Nephron progenitor cell (in vitro differentiated cells): ENCODE measurements at regions not wholly inside any gene's neighbourhood (a gene's known extent, or its start where the extent isn't known, plus 50 kb on each side); places are given as distances from the start of the nearest gene placed in this dataset.
A peak's percentile ranks its signal among the peaks of the same experiment; 100 is the strongest.

Experiments
- DNase-seq: peaks from one replicate; pipeline ENCODE4 v3.0.0; 2021
- H3K27ac Mint-ChIP-seq: 2 replicates; pipeline ENCODE4 v1.8.0; 2021; ENCODE audit warnings: mild to moderate bottlenecking, moderate library complexity, mixed read lengths
- H3K27me3 Mint-ChIP-seq: 2 replicates; pipeline ENCODE4 v1.8.0; 2021; ENCODE audit warnings: mild to moderate bottlenecking, low read depth, mixed read lengths; ENCODE audit not compliant: poor library complexity
- H3K36me3 Mint-ChIP-seq: 2 replicates; pipeline ENCODE4 v1.8.0; 2021; ENCODE audit warnings: low read depth, mixed read lengths
- H3K4me1 Mint-ChIP-seq: 2 replicates; pipeline ENCODE4 v1.8.0; 2021; ENCODE audit warnings: mixed read lengths
- H3K4me3 Mint-ChIP-seq: 2 replicates; pipeline ENCODE4 v1.8.0; 2021; ENCODE audit warnings: mild to moderate bottlenecking, moderate library complexity, mixed read lengths
- H3K9me3 Mint-ChIP-seq: 2 replicates; pipeline ENCODE4 v1.8.0; 2021; ENCODE audit warnings: mild to moderate bottlenecking, moderate library complexity, mixed read lengths
- CTCF ChIP-seq: fragments of 200-600 bp; sonication (generic); IDR thresholded peaks from 2 replicates; pipeline ENCODE4 v1.5.0; 2021; ENCODE audit warnings: antibody characterized with exemption

DNA sequence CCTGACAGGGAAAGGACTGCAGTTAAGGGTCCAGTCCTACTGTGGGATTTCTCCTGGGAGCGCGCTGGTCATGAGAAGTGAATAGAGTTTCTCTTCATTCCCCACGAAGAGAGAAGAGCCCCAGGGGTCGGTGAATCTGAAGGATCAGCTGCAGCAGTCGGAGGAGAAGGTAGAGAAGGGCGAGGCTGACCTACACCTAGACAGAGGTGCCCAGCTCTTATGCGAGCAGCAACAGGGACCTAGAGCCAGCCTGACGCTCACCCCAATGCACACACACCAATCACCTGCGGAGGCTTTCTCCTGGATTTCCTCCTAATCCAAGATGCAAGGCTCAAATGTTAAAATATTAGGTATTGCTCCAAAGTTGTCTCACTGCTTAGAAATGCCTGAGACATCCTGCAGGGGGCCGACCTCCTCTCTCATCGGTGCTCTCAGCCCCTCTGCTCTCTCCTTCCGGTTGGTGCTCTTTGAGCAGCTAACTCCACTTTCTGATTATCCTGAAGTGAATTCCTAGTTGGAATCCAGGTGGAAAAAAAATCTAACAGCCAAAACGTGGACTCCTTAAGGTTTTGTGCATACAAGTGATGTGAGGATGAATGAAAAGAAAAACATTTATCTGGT lies 176.4 kb downstream of the AHR start:
- Mint-ChIP-seq H3K4me3 (no peak overlapping the region), H3K27me3 (peaks cover 3% of the 10 kb centered on the region), H3K4me1 (no peaks in the 10 kb centered on the region), H3K36me3 (no peaks in the 10 kb centered on the region), H3K9me3 (no peaks in the 10 kb centered on the region), H3K27ac (peak overlapping the region; percentile 66)
- peak; percentile 9 for TF ChIP-seq CTCF
- DNase-seq: peak; percentile 9

GRCh38 chr7:17477182-17477581 lies 178.7 kb downstream of the AHR start:
- H3K27me3 Mint-ChIP-seq: peaks cover 3% of the 10 kb centered on the region
- no peaks in the 10 kb centered on the region for H3K36me3 Mint-ChIP-seq
- no peak overlapping the region for H3K4me3 Mint-ChIP-seq
- H3K9me3 Mint-ChIP-seq: no peaks in the 10 kb centered on the region
- no peak for TF ChIP-seq CTCF
- no peak overlapping the region for H3K27ac Mint-ChIP-seq
- DNase-seq: no peak
- no peaks in the 10 kb centered on the region for H3K4me1 Mint-ChIP-seq

DNA sequence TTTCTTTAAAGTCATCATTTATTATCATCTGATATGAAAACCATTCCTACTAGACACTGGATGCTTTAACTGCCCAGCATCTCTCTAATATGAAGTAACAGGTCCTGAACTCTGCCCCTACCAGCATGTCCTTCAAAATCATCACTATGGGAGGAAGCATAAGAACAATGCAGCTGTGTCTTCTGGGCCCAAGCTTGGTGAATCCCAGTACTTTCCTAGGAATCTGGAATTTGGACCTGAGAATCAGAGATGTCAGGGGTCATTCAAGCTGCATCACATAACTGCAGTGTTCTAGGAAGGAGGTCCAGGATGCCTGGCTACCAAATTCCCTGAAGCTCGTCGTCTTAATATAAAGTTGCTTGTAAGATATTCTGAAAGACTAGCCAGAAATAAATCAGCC lies 182.7 kb downstream of the AHR start:
- DNase-seq: no peak
- no peak overlapping the region for H3K4me3 Mint-ChIP-seq
- no peaks in the 10 kb centered on the region for H3K27me3 Mint-ChIP-seq
- H3K27ac Mint-ChIP-seq: no peak overlapping the region
- no peaks in the 10 kb centered on the region for H3K9me3 Mint-ChIP-seq
- TF ChIP-seq CTCF: no peak
- H3K4me1 Mint-ChIP-seq: no peaks in the 10 kb centered on the region
- H3K36me3 Mint-ChIP-seq: no peaks in the 10 kb centered on the region

DNA sequence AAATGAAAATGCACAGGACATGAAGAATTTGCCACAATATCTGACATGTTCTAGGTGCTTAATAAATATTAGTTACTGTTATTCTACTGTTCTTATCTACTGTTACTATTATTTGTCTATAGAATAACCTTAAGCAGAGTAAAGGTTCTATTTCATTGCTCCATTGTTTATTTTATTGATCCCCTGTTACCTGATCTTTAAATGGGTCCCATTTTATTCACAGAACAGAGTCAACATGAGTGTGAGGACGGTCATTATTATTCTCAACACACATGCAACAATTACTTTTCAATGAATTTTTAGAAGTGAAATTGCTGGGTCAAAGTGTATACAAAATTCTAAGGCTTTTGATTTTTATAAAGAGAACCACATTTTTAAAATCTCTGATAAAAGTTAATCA lies 186.9 kb downstream of the AHR start:
- H3K4me3 Mint-ChIP-seq: no peak overlapping the region
- no peak for TF ChIP-seq CTCF
- no peak overlapping the region for H3K27ac Mint-ChIP-seq
- H3K4me1 Mint-ChIP-seq: no peaks in the 10 kb centered on the region
- no peaks in the 10 kb centered on the region for H3K9me3 Mint-ChIP-seq
- no peak for DNase-seq
- no peaks in the 10 kb centered on the region for H3K27me3 Mint-ChIP-seq
- no peaks in the 10 kb centered on the region for H3K36me3 Mint-ChIP-seq

DNA sequence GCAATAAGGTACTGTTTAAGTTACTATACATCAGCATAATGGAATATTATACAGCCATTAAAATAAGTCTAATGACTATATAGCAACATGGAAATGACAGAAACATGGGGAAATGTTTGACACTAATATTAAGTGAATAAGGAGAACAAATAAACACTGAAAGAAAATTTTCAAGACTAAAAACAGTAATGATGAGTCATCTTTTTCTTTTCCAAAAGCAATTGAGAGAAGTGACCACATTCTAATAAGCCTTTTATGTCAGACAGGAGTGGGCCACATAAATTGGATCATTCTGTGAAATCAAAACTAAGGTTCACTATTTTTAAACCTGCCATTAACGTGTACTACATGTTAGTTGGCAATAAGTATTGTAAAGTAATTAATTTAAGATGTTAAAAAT lies 187.5 kb downstream of the AHR start:
- Mint-ChIP-seq H3K4me1 (no peaks in the 10 kb centered on the region), H3K9me3 (no peaks in the 10 kb centered on the region), H3K27ac (no peak overlapping the region), H3K27me3 (no peaks in the 10 kb centered on the region), H3K36me3 (no peaks in the 10 kb centered on the region), H3K4me3 (no peak overlapping the region)
- TF ChIP-seq CTCF: no peak
- DNase-seq: no peak

DNA sequence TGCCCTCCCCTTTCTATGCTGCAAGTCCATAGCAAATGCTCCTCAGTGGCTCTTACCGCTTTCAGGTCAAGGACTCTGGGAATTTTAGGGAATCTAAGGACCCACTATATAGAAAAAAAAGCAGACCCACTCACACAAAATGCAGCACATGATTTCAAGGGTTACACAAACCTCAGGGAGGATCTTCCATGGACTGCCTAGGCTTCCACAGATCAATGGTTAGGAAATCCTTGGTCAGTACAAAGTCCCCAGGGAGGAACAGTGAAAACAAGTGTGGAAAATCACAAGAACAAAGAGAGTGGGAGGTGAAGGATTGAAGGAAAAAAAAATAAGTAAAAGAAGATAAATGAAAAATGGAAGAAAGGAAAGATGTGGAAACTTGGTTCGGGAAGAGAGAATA lies 188.4 kb downstream of the AHR start:
- no peaks in the 10 kb centered on the region for H3K4me1 Mint-ChIP-seq
- TF ChIP-seq CTCF: no peak
- H3K36me3 Mint-ChIP-seq: no peaks in the 10 kb centered on the region
- H3K27ac Mint-ChIP-seq: no peak overlapping the region
- no peaks in the 10 kb centered on the region for H3K9me3 Mint-ChIP-seq
- no peaks in the 10 kb centered on the region for H3K27me3 Mint-ChIP-seq
- no peak for DNase-seq
- no peak overlapping the region for H3K4me3 Mint-ChIP-seq
